ENCODE measurements at regions not wholly inside any gene's neighbourhood (a gene's known extent, or its start where the extent isn't known, plus 50 kb on each side); places are given as distances from the start of the nearest gene placed in this dataset.

DNA sequence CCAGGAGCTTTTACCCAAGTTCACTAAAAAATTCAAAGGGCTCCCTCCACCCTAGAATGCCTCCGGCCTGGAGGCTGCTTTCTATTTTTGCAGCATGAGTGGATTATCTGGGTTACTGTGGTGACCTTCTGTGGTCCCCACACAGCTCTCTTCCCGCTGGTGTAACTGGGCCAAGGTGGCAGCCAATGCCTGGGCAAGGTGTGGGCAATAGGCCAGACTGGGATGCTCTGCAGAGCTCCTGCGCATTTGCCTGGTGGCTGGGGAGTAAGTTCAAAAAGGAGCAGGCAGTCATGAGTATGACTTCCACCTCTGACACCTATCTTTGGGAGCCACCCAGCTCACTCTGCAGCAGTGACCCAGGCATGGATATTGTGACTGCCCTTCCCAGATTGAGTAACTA lies 130.5 kb upstream of the SPRED2 start:
- Mint-ChIP-seq H3K4me1 (ENCODE audit: low read depth) (no peaks in the 10 kb centered on the region), H3K4me3 (no peak overlapping the region), H3K36me3 (ENCODE audit: low read depth) (no peaks in the 10 kb centered on the region), H3K27ac (no peak overlapping the region), H3K27me3 (no peaks in the 10 kb centered on the region), H3K9me3 (no peaks in the 10 kb centered on the region)
- no peak for DNase-seq

DNA sequence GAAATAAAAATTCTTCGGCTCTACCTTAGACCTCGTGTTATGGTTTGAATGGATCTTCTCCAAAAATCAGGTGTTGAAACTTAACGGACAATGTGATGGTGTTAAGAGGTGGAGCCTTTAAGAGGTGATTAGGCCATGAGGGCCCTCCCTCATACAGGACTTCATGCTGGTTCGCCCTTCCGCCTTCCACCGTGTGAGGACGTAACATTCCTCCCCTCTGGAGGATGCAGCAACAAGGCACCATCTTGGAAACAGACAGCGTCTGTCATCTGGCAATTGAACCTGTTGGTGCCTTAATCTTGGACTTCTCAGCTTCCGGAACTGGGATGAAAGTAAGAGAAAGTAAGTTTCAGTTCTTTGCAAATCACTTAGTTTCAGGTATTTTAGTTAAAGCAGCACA lies 126.3 kb upstream of the SPRED2 start:
- H3K9me3 Mint-ChIP-seq: no peaks in the 10 kb centered on the region
- no peaks in the 10 kb centered on the region for H3K36me3 Mint-ChIP-seq (ENCODE audit: low read depth)
- H3K27me3 Mint-ChIP-seq: peaks cover 22% of the 10 kb centered on the region
- no peak overlapping the region for H3K4me3 Mint-ChIP-seq
- no peak for DNase-seq
- H3K4me1 Mint-ChIP-seq (ENCODE audit: low read depth): peaks cover 11% of the 10 kb centered on the region
- no peak overlapping the region for H3K27ac Mint-ChIP-seq

DNA sequence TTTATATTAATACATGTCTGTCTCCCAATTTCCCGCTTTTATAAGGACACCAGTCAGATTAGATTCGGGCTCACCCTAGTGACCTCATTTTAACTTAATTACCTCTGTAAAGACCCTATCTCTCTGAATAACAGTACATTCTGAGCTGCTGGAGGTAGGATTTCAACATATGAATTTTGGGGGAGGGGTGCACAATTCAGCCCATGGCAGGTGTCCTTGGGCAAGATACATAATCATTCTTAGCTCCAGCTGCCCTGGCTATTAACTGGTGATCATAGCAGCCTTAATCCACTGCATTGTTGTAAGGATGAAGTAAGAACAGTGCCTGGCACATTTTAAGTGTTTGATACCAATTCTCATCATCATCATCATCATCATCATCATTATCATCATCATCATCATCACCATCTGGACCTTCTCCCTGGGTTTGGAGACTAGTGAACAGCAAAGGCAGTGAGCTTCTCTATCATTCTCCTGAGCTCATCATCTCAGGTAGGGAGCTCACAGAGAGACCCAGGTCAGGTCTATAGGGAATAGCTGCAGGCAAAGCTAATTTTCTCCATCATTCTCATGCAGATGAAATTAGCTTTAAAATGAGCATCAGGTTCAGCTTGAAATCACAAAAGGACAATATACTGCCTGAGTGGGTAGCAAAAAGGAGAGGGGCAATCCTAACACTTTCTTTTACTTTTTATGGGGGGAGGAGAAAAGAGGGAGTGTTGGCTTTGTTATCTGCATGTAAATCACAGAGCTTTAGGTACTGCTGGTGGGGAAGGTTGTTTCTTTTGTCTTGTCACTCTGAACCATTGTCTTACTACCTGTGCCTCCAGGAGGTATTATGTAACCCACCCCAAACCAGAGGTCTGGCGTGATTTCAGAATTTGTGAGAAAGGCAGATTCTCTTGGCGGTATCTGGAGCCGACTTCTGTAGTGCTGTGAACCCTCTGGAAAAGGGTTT lies 125.5 kb upstream of the SPRED2 start:
- Mint-ChIP-seq H3K36me3 (ENCODE audit: low read depth) (no peaks in the 10 kb centered on the region), H3K4me1 (ENCODE audit: low read depth) (peaks cover 14% of the 10 kb centered on the region), H3K4me3 (no peak overlapping the region), H3K27me3 (peaks cover 25% of the 10 kb centered on the region), H3K27ac (no peak overlapping the region), H3K9me3 (no peaks in the 10 kb centered on the region)
- DNase-seq: no peak

DNA sequence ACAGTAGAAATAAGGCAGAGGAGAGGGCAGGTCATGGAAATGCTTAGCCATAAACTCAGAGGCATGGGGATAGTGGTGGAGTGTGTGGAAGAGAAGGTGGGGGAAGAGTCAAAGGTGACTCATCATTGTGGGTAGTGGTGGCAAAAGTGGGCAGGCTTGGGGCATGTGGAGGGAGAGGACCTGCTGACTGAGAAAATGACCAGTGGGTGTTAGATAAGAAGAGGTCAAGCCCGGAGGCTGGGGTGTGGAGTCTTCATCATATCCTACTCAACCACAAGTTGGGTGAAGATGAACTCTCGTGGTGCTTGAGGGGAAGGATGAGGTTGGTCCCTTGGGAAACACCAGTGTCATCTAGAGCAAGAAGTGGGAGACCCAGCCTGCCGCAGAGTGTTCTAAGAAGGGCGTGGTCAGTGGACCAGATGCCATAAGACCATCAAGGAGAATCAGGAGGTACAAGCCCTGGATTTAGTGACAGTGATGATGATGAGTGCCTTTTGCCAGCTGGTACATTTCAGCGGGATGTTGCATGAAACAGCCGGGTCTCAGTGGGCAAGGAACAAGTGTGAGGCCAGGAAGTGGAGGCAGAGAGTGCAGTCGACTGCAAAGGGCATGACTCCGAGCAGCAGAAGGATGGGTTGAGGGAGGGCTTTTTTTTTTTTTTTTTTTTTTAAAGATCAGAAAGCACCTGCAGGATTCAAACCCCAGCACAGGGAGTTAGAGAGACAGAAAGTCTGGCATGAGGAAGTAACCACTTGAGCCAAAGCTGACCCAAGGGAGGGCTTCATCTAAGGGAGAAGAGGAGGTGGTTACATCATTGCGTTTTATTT lies 122.6 kb upstream of the SPRED2 start:
- Mint-ChIP-seq H3K36me3 (ENCODE audit: low read depth) (no peaks in the 10 kb centered on the region), H3K4me1 (ENCODE audit: low read depth) (peaks cover 14% of the 10 kb centered on the region), H3K4me3 (no peak overlapping the region), H3K27me3 (peaks cover 25% of the 10 kb centered on the region), H3K27ac (peak overlapping the region; percentile 66), H3K9me3 (no peaks in the 10 kb centered on the region)
- DNase-seq: no peak

DNA sequence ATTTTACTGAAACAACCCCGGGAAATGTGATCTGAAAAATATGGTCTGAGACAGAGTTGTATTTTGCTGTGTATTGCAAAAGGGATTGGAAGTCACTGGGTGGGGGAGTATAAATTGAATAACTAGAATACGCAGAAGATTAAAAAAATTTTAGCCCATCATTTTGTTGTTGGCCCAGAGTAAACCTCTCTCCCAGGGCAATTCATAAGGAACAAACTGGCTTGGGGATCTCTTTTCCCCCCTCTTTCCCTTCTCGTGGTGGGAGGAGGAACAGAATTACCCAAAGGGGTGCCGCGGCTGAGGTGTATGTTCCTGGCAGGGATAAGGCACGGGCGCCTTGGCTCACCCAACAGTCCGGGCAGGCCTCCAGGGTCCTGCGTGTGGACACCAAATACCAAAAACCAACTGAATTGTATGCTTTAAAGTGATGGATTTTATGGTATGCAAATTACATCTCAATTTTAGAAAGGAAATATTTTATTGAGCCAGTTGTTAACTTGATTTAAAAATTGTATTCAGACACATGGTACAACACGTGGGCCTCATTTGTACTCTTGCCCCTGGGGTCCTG lies 121.2 kb upstream of the SPRED2 start:
- H3K27ac Mint-ChIP-seq: no peak overlapping the region
- H3K4me3 Mint-ChIP-seq: no peak overlapping the region
- H3K36me3 Mint-ChIP-seq (ENCODE audit: low read depth): no peaks in the 10 kb centered on the region
- H3K9me3 Mint-ChIP-seq: no peaks in the 10 kb centered on the region
- DNase-seq: no peak
- peaks cover 25% of the 10 kb centered on the region for H3K27me3 Mint-ChIP-seq
- peaks cover 23% of the 10 kb centered on the region for H3K4me1 Mint-ChIP-seq (ENCODE audit: low read depth)

DNA sequence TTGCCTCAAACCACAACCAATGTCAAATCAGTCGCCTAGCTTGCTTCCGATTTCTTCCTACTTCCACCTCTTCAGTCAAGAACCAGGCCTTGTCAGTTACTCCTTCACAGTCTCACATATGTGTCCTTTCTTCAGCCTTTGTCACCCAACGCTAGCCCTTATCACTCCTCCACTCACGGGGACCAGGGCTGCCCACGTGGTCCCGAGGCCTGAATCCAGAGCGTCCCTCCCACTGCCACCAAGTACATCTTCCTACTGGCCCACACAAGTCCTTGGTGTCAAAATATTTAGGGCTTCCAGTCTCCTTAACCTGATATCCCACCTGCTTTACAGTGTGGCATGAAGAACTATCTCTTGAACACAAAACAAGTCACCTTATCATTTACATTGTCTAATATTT lies 119.1 kb upstream of the SPRED2 start:
- Mint-ChIP-seq H3K27ac (no peak overlapping the region), H3K9me3 (no peaks in the 10 kb centered on the region), H3K4me3 (no peak overlapping the region), H3K36me3 (ENCODE audit: low read depth) (no peaks in the 10 kb centered on the region), H3K27me3 (peaks cover 18% of the 10 kb centered on the region), H3K4me1 (ENCODE audit: low read depth) (peaks cover 23% of the 10 kb centered on the region)
- DNase-seq: no peak

DNA sequence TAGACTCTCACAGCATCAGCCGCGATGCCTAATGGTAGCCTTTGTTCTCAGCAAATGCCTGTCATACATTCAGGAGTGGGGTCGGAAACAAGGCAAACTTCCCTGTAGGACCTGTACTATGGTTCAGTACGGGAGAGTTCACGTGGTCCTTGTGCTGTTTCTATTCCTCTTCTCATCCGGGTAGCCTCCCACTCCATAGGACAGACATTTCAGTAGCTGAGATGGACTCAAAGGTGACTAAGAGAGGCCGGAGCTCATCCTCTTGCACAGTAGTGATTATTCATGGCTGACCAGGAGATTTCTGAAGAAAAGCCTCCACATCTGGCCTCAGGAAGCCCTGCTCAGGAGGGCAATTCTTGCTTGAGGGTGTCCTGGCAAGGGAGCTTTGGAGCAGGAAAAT lies 117.8 kb upstream of the SPRED2 start:
- H3K9me3 Mint-ChIP-seq: no peaks in the 10 kb centered on the region
- H3K4me1 Mint-ChIP-seq (ENCODE audit: low read depth): peaks cover 28% of the 10 kb centered on the region
- H3K27ac Mint-ChIP-seq: no peak overlapping the region
- no peaks in the 10 kb centered on the region for H3K36me3 Mint-ChIP-seq (ENCODE audit: low read depth)
- peaks cover 11% of the 10 kb centered on the region for H3K27me3 Mint-ChIP-seq
- no peak overlapping the region for H3K4me3 Mint-ChIP-seq
- no peak for DNase-seq

DNA sequence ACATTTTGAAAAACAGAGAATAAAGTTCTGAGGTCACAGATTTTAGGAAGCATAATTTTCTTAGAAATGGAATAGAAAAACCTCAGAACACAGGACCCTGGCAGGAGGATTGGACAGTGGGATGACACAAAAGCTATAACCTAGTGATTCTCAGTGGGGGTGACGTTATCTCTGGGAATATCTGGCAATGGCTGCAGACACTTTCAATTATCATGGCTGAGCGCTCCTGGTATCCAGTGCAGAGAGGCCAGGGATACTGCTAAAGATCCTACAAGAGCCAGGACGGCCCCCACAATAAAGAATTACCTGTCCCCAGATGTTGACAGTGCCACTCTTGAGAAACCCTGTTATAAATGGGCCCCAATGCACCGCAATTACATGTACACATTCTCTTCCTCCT lies 117.2 kb upstream of the SPRED2 start:
- no peak overlapping the region for H3K27ac Mint-ChIP-seq
- peaks cover 5% of the 10 kb centered on the region for H3K27me3 Mint-ChIP-seq
- H3K4me3 Mint-ChIP-seq: no peak overlapping the region
- peaks cover 22% of the 10 kb centered on the region for H3K4me1 Mint-ChIP-seq (ENCODE audit: low read depth)
- no peak for DNase-seq
- H3K9me3 Mint-ChIP-seq: no peaks in the 10 kb centered on the region
- H3K36me3 Mint-ChIP-seq (ENCODE audit: low read depth): no peaks in the 10 kb centered on the region

DNA sequence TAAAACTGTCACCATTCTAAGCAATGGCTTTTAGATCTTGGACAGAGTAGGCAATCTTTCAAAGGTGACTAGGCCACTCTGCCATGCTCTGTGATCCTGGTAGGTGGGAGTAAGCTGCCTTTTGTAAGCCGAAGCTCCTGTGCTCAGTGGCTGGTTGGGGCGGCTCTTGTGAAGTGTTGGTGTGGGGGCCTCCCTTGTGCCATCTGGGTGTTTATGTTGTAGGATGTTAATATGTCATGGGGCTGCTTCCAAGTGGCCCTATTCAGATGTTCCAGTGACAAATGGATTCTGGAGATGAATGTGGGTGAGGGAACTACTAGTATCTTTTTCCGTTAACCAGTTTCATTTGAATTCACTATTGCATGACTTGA lies 116.8 kb upstream of the SPRED2 start:
- no peak for DNase-seq
- H3K27ac Mint-ChIP-seq: no peak overlapping the region
- peaks cover 3% of the 10 kb centered on the region for H3K27me3 Mint-ChIP-seq
- H3K4me1 Mint-ChIP-seq (ENCODE audit: low read depth): peaks cover 20% of the 10 kb centered on the region
- no peaks in the 10 kb centered on the region for H3K36me3 Mint-ChIP-seq (ENCODE audit: low read depth)
- no peaks in the 10 kb centered on the region for H3K9me3 Mint-ChIP-seq
- H3K4me3 Mint-ChIP-seq: no peak overlapping the region

DNA sequence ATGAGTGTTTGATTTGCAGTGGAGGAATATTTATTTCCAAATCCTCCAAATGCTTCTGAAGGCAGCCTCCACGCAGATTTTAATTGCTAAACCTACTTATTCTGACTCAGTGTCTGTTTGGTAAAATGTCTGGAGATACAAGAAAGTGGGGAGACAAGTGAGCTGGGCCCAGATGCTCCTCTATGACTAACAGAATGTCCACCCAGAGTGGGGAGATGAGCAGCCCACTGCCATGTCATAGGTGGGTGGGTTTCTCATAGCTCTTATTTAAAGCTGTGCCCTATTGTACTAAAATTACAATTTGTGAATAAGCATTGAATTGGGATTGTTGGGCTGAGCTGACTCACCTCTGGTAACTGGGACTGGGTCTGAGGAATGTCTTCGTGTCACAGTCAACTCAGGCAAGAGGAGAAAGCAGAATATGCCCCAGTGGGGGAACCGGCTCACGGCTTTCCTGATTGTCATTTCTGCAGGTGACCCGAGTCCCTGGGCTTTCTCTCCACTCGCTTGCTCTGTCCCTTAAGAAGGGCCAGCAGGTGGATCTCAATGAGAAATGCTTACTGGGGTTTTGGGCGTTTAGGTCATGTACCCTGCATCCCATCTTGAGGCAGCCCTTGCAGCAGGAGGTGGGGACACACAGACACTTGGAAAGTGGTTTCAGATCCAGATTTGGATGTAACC lies 116.3 kb upstream of the SPRED2 start:
- H3K27ac Mint-ChIP-seq: no peak overlapping the region
- H3K36me3 Mint-ChIP-seq (ENCODE audit: low read depth): no peaks in the 10 kb centered on the region
- H3K4me3 Mint-ChIP-seq: no peak overlapping the region
- H3K27me3 Mint-ChIP-seq: peaks cover 3% of the 10 kb centered on the region
- no peaks in the 10 kb centered on the region for H3K9me3 Mint-ChIP-seq
- no peak for DNase-seq
- peaks cover 17% of the 10 kb centered on the region for H3K4me1 Mint-ChIP-seq (ENCODE audit: low read depth)

DNA sequence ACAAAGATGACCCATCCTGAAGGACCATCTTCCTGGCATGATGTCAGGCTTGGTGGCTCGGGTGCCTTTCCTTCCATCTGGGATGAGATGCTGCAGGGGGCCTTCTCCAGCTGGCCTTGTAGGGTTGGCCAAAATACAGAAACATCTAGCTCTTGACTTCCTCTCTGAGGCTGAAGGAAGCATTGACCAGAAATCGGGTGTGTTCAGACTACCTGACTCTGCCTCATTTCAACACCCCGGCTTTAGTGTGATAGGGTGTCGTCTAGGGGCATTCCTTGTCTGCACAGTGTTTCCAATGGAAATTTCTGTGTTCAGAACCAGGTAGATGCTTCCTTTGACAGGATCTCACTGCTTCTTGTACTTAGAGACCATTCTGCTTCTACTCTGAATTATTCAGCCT lies 115.7 kb upstream of the SPRED2 start:
- no peak overlapping the region for H3K27ac Mint-ChIP-seq
- H3K27me3 Mint-ChIP-seq: no peaks in the 10 kb centered on the region
- peaks cover 14% of the 10 kb centered on the region for H3K4me1 Mint-ChIP-seq (ENCODE audit: low read depth)
- DNase-seq: no peak
- no peaks in the 10 kb centered on the region for H3K36me3 Mint-ChIP-seq (ENCODE audit: low read depth)
- no peak overlapping the region for H3K4me3 Mint-ChIP-seq
- no peaks in the 10 kb centered on the region for H3K9me3 Mint-ChIP-seq

DNA sequence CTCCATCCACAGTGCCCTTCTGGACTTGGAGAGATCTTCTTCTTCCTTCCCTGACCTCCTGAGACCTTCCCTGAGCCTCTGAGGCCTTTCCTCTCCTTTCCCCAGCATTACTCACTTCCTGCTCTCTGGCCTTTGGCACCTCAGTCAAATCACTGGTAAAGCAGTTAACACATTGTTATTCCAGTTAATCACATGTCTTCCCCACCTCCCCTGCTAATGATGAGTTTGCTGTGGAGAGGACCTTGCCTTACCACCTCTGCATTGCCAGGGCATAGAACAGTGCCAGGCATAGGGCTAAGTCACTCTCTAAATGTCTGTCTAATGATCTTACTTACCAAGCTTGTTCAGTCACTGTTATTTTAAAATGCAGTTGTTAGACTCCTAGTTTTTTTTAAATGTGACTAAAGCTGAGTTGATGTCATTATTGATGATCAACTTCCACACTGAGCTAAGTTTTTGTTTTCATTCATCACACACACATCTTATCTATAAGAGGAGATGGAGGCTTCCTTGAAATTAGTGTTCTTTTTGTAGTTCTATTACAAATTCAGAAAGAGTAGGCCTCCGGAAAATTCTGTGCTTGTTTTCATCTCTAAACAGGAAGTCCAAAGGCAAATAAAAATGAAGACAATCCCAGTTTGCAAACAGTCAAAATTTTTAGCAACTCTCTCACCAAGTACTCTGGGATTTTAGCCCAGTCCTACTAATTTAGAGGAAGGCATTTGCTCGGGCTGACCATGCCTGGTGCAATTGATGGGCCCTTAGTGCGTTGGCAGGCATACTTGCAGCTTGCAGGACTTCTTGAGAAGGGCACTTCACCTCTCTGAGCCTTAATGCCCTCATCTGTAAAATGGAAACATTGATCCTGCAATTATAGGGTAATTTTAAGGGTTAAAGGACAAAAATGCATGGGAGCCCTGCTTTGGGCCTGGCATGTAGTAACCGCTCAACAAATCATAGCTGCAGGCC lies 113.7 kb upstream of the SPRED2 start:
- no peak for DNase-seq
- H3K4me1 Mint-ChIP-seq (ENCODE audit: low read depth): peaks cover 14% of the 10 kb centered on the region
- H3K27ac Mint-ChIP-seq: no peak overlapping the region
- H3K27me3 Mint-ChIP-seq: no peaks in the 10 kb centered on the region
- H3K4me3 Mint-ChIP-seq: no peak overlapping the region
- H3K9me3 Mint-ChIP-seq: no peaks in the 10 kb centered on the region
- H3K36me3 Mint-ChIP-seq (ENCODE audit: low read depth): no peaks in the 10 kb centered on the region

DNA sequence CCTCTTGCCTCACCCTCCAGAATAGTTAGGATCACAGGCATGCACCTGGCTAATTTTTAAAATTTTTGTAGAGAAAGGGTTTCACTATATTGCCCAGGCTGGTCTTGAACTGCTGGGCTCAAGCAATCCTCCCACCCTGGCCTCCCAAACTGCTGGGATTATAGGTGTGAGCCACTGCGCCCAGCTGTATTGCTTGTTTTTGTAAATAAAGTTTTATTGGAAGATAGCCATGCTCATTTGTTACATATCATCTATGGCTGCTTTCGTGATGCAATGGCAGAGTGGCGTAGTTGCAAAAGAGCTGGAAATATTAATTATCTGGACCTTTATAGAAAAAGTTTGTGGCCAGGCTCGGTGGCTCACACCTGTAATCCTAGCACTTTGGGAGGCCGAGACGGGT lies 109.4 kb upstream of the SPRED2 start:
- no peaks in the 10 kb centered on the region for H3K9me3 Mint-ChIP-seq
- no peak overlapping the region for H3K4me3 Mint-ChIP-seq
- peaks cover 5% of the 10 kb centered on the region for H3K4me1 Mint-ChIP-seq (ENCODE audit: low read depth)
- no peak for DNase-seq
- H3K27ac Mint-ChIP-seq: no peak overlapping the region
- H3K27me3 Mint-ChIP-seq: no peaks in the 10 kb centered on the region
- no peaks in the 10 kb centered on the region for H3K36me3 Mint-ChIP-seq (ENCODE audit: low read depth)

Measured in activated T-cell treated with anti-CD3 and anti-CD28 coated beads, Interleukin-2, amount 50 U/mL, for 24 hours (primary cell).